Activated T-helper 1 cell treated with anti-CD3 and anti-CD28 coated beads, Interleukin-2, amount 50 U/mL, for 16 hours (primary cell): ENCODE measurements at regions not wholly inside any gene's neighbourhood (a gene's known extent, or its start where the extent isn't known, plus 50 kb on each side); places are given as distances from the start of the nearest gene placed in this dataset.
"Not testable (repeated sequence)": the region's sequence is repeated elsewhere in the genome, so short reads cannot be mapped to it uniquely, and the experiment has no call there.

Experiments used
- DNase-seq, 2 donors: peaks; one replicate each; pipeline ENCODE4 v3.0.0-alpha.2; 2020; ENCODE audit warnings: low read depth in 1 of 2, low spot score in 1 of 2

- no peak for DNase-seq
These were observed 199.9 kb upstream of the ATP6AP2 start for GRCh38 chrX:40380655-40381488.

- no peak for DNase-seq
These were observed 203.1 kb upstream of the ATP6AP2 start for GRCh38 chrX:40377684-40378083.

GRCh38 chrX:40374486-40374885 lies 206.3 kb upstream of the ATP6AP2 start:
- DNase-seq, result no peak

GRCh38 chrX:40373641-40374040 lies 207.1 kb upstream of the ATP6AP2 start:
- no peak for DNase-seq

- no peak for DNase-seq
These were observed 207.7 kb upstream of the ATP6AP2 start for GRCh38 chrX:40373025-40373424.

DNA sequence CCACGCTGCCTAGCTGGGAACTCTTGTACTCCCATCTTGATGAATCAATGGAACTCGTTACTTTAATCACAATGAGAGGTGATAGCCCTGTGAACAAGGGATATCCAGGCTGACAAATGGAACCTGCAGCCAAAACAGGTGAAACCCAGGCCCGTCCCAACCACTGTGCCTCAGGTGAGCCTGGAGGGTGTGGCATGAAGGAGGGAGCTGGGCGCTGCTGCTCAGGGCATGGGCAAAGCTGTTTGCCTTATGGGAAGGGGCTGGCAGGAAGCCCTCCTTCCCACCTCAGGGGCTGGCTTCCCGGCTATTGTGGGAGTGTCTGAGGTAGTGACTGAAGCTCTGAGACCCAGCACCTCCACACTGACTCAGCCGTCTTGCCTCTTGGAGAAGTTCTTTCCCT lies 209.4 kb upstream of the ATP6AP2 start:
- DNase-seq, result no peak

- no peak for DNase-seq
These were observed 212.1 kb upstream of the ATP6AP2 start for GRCh38 chrX:40368611-40369061.

GRCh38 chrX:40366661-40367060 lies 214.1 kb upstream of the ATP6AP2 start:
- DNase-seq, result no peak

DNA sequence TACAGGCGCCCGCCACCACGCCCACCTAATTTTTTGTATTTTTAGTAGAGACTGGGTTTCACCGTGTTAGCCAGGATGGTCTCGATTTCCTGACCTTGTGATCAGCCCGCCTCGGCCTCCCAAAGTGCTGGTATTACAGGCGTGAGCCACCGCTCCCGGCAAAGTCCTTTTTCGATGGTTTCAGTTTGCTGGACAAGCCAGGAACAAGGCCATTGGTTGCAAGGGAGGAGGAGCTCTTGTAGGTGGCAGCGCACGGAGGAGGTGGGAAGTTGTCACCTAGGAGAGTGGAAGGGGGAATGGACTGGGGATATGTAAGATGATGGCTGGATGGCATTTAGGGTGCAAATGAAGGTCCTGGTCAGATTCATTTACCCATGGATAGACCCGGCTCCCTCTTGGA lies 218.5 kb upstream of the ATP6AP2 start:
- DNase-seq, result not testable (repeated sequence)

- no peak for DNase-seq
These were observed 220.2 kb upstream of the ATP6AP2 start for GRCh38 chrX:40360557-40360956.

GRCh38 chrX:40359593-40359992 lies 221.2 kb upstream of the ATP6AP2 start:
- no peak for DNase-seq

- DNase-seq, result no peak
These were observed 221.8 kb upstream of the ATP6AP2 start for GRCh38 chrX:40358994-40359393.

DNA sequence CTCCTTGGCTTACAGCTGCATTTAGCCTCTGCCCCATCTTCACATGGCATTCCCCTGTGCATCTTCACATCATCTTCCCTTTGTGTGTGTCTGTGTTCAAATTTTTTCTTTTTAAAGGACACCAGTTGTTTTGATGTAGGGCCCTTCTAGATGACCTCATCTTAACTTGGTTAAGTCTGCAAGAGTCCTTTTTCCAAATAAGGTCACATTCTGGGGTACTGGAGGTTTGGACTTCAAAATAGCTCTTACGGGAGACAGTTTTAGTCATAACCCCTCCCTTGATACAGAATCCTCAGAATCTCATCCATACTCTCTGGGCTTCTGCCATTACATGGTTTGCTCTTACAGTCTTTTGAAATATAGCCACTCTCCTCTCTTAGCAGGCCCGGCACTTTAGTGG lies 231.5 kb upstream of the ATP6AP2 start:
- DNase-seq, result no peak

- DNase-seq, result no peak
These were observed 234.4 kb upstream of the ATP6AP2 start for GRCh38 chrX:40346379-40346778.

GRCh38 chrX:40343319-40343718 lies 237.5 kb upstream of the ATP6AP2 start:
- no peak for DNase-seq

DNA sequence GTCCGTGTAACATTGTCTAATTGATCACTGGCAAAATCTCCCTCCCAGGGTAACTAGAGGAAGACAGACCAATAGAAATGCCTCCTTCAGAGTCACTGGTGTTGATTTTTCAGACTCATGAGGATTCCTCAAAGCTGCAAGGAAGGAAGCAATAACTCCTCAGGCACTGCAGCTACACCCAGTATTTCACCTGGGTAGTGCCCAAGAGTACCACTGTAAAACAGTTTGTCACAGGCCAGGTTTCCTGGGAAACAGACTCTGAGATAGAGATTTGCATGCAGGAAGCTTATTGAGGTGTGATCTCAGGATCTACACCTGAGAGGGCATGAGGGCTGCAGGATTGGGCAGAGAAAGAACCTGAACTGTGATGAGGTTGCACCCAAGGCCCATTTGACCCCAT lies 240.7 kb upstream of the ATP6AP2 start:
- DNase-seq, result no peak

DNA sequence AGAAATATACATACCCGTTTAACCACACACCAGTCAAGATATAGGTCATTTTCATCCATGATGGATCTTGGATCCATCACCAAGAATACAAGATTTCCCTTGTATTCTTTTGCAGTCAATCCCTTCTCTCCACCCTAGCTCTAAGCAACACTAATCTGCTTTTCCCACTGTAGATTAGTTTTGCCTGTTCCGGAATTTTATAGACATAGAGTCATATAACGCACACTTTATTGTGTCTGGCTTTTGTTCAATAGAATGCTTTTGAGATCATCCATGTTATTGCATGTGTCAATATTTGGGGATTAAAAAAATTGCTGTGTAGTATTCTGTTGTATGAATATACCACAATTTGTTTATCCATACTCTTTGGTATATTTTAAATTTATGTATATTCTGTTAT lies 235.6 kb upstream of the BCOR start:
- DNase-seq, result no peak

GRCh38 chrX:40331762-40332161 lies 234.0 kb upstream of the BCOR start:
- no peak for DNase-seq

DNA sequence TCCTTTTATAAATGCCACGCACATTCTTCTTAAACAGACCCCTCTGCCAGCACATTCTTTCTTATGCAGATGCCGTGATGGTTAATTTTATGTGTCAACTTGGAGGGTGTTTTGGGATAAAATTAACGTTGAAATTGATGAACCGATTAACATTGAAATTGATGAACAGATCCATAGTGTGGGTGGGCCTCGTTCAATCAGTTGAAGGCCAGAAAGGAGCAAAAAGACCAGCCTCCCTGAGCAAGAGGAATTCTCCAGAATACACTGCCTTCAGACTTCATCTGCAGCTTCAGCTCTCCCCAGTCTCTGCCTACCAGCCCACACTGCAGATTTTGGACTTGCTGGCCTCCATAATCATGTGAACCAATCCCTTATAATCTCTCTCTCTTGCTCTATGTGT lies 233.6 kb upstream of the BCOR start:
- DNase-seq, result no peak

DNA sequence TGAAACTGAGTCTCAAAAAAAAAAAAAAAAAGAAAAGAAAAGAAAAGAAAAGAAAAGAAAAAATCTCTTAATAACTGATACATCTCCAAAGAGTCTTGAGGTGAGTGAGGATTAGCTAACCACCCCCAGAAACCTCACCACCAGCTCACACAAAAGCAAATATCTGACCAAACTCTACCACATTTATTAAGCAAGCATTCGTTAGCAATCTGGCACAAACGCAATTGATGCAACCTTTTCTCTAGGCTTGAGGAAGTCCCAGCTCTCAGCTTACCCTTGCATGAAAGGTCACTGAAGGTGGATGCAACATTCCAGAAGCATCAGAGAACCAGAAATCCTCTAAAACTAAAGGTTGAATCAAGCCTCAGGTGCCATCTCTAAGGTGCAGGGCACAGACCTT lies 231.9 kb upstream of the BCOR start:
- DNase-seq, result no peak

DNA sequence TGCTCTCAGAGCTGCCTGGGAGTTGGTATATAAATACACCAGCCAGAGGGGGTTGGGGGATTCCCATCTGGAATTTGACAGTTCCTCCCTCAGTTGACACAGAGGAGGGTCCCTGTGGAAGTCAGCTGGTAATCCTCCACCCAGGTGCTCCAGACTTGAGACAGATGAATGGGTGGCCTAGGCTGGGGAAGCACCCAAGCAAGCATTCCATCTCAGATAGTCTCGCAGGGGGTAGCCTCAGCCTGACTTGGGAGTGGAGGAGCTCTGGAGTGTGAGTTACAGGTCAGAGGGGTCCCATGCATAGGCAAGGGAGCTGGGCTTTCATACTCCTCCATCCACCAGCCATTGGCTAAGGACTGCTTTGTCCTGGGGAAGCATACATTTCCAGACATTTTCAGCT lies 229.3 kb upstream of the BCOR start:
- DNase-seq, result no peak

DNA sequence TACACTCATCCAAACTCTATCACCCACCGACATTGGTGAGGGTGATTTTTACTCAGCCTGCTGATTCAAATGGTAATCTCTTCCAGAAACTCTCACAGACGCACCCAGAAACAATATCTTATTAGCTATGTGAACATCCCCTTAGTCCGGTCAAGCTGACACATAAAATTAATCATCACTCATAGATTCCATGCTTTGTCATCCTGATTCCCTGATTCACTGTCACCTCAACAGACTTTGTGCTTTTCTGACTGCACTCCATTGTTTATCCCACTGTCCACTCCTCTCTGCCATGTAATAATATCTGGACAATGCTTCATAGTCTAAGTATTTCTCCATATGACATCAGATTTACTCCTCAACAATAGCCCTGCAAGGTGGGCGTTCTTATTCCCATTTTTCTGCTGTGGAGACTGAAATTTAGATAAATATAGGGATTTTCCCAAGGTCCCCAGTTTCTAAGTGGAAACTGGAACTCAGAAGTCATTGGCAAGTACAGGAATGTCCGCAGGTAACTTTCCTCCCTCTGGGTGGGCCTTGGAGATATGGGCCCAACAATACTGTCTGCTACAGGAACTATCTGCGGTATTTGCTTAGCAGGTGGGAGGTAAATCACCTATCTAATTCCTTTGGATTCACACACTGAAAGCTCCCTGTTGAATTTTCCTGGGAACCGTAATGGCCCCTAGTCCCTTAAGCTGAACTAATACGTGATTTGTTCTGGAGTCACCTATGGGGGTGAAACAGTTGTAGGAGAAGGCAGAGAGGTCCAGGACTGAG lies 228.6 kb upstream of the BCOR start:
- DNase-seq, result no peak
